Mucosa of gallbladder (tissue), 1 donor: ENCODE measurements at regions not wholly inside any gene's neighbourhood (a gene's known extent, or its start where the extent isn't known, plus 50 kb on each side); places are given as distances from the start of the nearest gene placed in this dataset.

ENCODE experiments used
- DNase-seq: peaks from one replicate; pipeline ENCODE4 v3.0.0-alpha.2; 2020; ENCODE audit warnings: low spot score
- donor health status: DM: no; HTN: no; CAD: no.

DNA sequence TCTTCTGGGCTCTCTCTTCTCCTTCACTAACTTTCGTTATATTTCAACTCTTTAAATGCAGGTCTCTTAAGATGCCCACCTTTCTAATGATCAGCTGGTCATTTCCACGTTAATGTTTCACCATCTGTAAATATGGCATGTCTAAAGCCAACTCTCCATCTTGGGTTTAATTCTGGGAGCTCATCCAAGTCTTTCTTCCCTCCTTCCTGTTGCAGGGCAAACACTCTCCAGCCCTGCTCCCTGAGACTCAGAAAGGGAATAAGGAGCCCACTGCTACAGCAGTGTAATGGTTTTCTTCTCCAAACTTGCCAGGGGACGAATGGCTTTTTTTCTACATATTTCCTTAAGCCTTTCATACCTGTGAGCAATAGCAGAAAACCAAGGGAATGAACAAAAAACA lies 73.3 kb upstream of the SOX1 start:
- DNase-seq: no peak

DNA sequence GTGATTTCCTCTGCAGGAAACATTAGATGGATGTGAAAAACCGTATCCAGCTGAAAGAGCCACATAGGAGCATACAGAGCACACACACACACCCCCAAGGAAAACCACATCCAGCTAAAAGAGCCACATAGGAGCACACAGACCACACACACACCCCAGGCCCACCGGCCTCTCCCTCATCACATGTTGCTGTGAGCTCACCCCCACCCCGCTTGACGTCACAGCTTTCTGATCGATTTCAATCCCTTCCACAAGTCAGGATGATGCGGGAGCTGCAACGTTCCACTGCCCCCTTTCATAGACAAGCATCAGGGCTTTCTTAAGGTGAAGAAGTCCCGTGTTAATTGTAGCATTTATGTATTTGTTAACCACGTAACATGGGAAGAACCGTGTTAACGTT lies 72.4 kb upstream of the SOX1 start:
- DNase-seq: no peak

DNA sequence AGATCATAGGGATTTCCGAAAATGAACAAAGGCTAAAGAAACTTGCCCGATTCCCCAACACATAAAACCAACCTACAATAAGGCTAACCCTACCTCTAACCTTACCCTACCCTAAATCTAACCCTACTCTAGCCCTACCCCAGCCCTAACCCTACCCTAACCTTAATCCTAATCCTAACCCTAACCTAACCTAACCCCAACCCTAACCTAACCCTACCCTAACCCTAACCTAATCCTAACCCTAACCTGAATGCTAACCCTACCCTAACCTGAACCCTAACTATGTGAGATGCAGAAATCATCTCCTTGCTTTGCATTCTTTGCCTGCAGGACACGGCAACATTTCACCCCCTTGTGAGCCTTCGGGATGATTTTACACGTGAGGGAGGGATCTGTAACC lies 67.6 kb upstream of the SOX1 start:
- no peak for DNase-seq

DNA sequence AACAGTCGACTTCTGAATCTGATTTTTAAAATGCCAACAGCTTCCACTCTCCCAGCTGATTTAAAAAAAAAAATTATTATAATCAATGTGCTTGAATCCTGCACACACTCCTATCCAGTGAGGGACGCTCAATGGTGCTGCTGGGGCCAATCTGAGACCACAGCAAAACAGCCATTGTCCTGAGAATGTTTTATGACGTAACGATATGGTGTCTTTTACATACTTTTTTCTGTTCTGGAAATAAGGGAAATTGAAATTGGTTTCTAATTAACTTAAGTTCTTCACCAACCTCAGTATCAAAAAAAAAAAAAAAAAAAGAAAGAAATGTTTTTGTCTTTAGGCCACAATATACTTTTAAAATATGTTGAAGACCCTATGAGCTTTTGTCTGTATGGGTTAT lies 66.1 kb upstream of the SOX1 start:
- DNase-seq: no peak

DNA sequence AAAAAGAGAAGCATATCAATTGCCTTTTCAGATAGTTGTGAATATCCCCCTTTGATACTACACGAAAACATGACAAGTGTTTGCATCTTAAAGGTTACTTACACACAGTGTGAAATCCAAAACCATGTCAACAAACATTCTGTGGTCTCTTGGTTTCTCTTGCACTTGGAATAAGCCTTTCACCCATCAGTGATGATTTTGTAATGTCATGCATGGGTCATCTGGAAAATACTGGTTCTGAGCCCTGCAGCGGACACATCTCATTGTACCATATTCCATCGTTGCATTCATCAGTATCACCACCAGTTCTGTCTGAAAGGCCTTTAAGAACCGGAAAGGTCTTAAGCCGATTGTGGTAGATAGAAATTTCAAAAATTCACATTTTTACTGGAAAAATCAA lies 65.4 kb upstream of the SOX1 start:
- DNase-seq: no peak

DNA sequence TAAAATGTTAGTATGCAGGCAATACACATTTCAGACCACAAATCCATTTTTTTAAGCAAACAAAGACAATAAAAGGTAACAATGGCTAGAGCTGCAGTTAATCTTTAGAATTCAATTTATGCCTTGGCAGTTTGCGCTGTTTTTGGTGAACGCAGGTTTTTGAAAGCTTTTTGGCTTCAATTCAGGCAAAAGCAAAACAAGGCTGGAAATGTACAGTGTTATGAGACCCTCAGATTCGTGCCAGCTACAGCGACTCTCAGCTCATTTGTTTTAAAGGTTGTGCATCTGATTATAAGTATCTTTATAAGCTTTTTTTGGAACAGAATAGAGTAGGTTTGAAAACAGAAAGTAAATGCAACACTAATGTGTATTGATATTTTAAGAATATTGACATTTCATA lies 63.6 kb upstream of the SOX1 start:
- DNase-seq: no peak

DNA sequence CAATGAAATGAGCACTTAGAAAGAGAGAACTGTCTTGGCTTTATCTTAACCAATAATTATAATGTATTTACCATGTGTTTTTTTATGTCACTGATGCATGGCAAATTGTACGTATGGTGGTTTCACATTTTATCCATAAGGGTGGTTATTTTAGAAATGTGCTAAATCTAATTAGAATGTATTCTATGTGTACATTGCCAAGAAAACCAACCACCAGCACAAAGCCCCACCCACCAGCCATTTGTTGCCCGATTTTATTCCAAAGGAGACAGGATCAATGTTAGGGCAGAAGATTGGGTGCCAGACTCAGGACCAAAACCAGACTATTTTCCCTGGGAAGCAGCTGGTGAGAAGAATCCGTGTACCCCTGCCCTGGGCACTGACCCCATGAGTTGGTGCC lies 63.0 kb upstream of the SOX1 start:
- DNase-seq: no peak

DNA sequence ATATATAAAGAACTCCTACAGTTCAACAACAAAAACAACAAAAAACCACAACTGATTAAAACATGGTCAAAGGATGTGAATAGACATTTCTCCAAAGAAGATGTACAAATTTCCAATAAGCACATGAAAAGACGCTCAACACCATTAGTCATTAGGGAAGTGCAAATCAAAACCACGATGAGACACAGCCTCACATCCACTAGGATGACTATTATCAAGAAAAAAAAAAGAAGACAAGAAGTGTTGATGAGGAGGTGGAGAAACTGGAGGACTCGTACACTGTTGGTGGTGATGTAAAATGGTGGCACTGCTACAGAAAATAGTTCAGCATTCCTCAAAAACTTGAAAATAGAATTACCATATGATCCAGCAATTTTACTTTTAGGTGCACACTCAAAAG lies 61.0 kb upstream of the SOX1 start:
- DNase-seq: no peak

DNA sequence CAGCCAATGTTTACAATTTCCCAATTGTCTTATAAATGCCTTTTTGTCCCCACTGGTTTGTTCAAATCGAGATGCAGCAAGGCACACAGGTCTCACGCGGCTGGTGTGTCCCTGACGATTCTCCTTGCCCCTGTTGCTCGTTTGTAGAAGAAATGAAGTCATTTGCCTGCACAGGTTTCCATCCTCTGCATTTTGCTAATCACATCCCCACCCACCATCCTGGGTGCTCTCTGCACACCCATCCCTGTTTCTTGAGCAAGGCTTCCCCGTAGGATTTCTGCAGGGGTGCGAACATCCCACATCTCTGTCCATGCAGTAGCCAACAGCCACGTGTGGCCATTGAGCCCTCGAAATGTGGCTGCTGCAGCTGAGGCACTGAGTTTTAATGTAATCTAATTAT lies 59.8 kb upstream of the SOX1 start:
- DNase-seq: no peak

DNA sequence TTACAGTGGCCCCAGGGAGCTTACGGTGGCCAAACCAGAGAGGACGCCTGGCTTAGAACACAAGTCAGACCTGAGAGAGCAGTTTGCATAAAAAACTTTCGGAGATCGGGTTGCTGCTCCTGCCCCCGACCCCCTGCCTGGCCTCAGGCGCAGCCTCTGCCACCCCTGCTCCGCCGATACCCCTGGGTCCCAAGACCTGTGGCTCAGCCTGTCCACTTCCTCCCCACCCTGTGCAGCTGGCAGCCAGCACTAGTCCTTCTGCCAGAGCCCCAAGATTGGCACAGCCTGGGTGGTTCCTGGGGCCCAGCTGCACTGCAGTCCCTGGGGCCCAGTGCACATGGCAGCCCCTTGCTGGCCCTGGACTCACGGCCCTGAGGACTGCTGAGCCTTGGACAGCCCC lies 56.2 kb upstream of the SOX1 start:
- no peak for DNase-seq

DNA sequence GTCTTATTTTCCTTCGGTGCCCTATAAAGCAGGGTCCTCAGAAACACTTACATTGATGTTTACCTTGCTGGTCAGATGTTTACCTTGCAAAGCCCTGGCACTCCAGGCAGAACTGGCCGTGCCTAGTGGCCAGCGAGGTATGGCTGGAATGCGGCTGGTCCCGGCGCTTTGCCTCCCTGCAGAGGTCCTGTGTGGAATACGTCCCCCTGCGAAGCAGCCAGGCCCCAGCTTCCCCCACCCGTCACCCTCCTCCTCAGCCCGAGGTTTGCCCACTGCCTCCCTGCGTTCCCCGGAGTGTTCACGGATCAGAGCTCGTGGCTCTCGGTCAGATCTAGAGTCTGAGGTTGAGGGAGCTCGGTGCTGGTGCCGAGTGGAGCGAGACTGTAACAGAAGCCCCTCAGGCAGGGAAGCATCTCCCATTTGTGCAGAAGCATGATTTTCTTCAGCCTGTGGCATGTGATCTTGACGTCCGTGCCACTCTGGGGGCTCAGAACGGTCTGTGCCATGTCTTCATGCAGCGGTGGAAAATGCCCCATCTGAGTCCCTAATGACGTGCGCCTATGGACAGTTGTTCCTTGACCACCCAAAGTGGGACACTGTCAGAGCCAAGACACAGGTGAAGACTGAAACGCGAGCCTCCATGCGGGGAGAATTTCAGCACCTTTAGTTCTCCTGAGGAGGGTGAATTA lies 54.8 kb upstream of the SOX1 start:
- DNase-seq: no peak

DNA sequence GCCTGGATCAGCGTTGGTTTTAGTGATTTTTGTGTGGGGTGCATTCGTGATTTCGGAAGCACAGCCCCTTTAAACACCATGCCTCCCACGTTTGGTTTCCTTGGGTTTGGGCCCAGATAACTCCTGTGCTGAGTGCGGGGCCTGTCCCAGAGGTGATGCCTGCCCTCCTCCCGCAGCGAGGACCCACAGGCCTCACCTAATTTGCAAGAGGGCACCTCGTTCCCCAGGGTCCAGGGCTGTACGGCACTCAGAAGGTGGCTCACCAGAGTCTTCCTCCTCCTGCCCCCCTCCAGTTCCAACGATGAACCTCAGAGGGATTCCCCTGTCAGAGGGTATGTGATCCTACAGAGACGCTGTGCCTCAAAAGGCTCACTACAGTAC lies 54.3 kb upstream of the SOX1 start:
- DNase-seq: no peak

DNA sequence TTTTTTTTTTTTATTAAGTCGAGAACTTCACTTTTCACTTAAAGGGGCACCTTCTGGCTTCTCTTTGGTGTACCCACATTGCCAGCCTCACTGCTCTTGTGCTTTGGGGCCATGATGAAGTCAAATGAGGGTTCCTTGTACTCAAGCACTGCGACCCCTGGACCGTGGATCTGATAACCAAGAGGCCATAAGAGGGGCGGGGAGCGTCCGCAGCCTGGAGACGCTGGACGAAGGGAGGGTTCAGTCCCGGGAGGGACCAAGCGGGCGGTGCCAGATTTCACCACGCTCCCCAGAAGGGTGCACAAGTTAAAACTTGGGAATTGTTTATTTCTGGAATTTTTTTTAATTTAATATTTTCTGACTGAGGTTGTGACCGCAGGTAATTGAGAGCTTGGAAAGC lies 53.3 kb upstream of the SOX1 start:
- no peak for DNase-seq

DNA sequence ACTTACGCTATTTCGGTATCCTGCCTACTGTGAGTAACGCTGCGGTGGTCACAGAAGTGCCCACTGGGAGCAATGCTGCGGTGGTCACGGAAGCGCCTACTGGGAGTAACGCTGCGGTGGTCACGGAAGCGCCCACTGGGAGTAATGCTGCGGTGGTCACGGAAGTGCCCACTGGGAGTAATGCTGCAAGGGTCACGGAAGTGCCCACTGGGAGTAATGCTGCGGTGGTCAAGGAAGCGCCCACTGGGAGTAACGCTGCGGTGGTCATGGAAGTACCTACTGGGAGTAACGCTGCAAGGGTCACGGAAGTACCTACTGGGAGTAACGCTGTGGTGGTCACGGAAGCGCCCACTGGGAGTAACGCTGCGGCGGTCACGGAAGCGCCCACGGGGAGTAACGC lies 52.1 kb upstream of the SOX1 start:
- DNase-seq: no peak
